Stimulated activated CD8-positive, alpha-beta memory T cell treated with anti-CD3 and anti-CD28 coated beads, Interleukin-4, amount 100 ng/mL, for 24 hours (primary cell): ENCODE measurements at regions not wholly inside any gene's neighbourhood (a gene's known extent, or its start where the extent isn't known, plus 50 kb on each side); places are given as distances from the start of the nearest gene placed in this dataset.

Experiments used
- DNase-seq: peaks from one replicate; pipeline ENCODE4 v3.0.0-alpha.2; 2020; ENCODE audit warnings: low read depth

GRCh38 chr10:10782603-10783002, 235.1 kb upstream of the CELF2 start:
- no peak for DNase-seq

- no peak for DNase-seq
These were observed 232.0 kb upstream of the CELF2 start for GRCh38 chr10:10785627-10786026.

- no peak for DNase-seq
These were observed 231.3 kb upstream of the CELF2 start for GRCh38 chr10:10786109-10787090.

- no peak for DNase-seq
These were observed 230.1 kb upstream of the CELF2 start for GRCh38 chr10:10787586-10787985.

- DNase-seq: no peak
These were observed 228.9 kb upstream of the CELF2 start for GRCh38 chr10:10788761-10789160.

GRCh38 chr10:10791869-10792268, 225.8 kb upstream of the CELF2 start:
- no peak for DNase-seq

- no peak for DNase-seq
These were observed 225.0 kb upstream of the CELF2 start for GRCh38 chr10:10792681-10793080.

GRCh38 chr10:10794046-10794445, 223.6 kb upstream of the CELF2 start:
- DNase-seq: no peak

- DNase-seq: no peak
These were observed 222.9 kb upstream of the CELF2 start for GRCh38 chr10:10794791-10795191.

- no peak for DNase-seq
These were observed 221.5 kb upstream of the CELF2 start for GRCh38 chr10:10796061-10796773.

- DNase-seq: no peak
These were observed 220.8 kb upstream of the CELF2 start for GRCh38 chr10:10796774-10797415.

GRCh38 chr10:10797513-10797912, 220.2 kb upstream of the CELF2 start:
- no peak for DNase-seq

- no peak for DNase-seq
These were observed 219.4 kb upstream of the CELF2 start for GRCh38 chr10:10798102-10798863.

- no peak for DNase-seq
These were observed 218.8 kb upstream of the CELF2 start for GRCh38 chr10:10798864-10799192.

- DNase-seq: no peak
These were observed 216.7 kb upstream of the CELF2 start for GRCh38 chr10:10800961-10801360.

- DNase-seq: no peak
These were observed 214.4 kb upstream of the CELF2 start for GRCh38 chr10:10803278-10803677.

GRCh38 chr10:10804061-10804460, 213.6 kb upstream of the CELF2 start:
- no peak for DNase-seq

GRCh38 chr10:10804998-10805740, 212.5 kb upstream of the CELF2 start:
- no peak for DNase-seq

- DNase-seq: no peak
These were observed 210.6 kb upstream of the CELF2 start for GRCh38 chr10:10807106-10807505.

GRCh38 chr10:10811562-10811961, 206.1 kb upstream of the CELF2 start:
- no peak for DNase-seq

- DNase-seq: no peak
These were observed 204.0 kb upstream of the CELF2 start for GRCh38 chr10:10813656-10814055.
